Occipital lobe (tissue), 1 donor: ENCODE measurements at regions not wholly inside any gene's neighbourhood (a gene's known extent, or its start where the extent isn't known, plus 50 kb on each side); places are given as distances from the start of the nearest gene placed in this dataset.

Experiments used
- DNase-seq: peaks from one replicate; lab custom pipeline; 2025; lab: John Stamatoyannopoulos, UW

- DNase-seq = no peak
Observed at GRCh38 chr10:111439034-111439842, 362.4 kb downstream of the ADRA2A start.

GRCh38 chr10:111440501-111440900, 363.7 kb downstream of the ADRA2A start:
- no peak for DNase-seq

GRCh38 chr10:111445667-111446066, 368.8 kb downstream of the ADRA2A start:
- no peak for DNase-seq

GRCh38 chr10:111446966-111447365, 370.1 kb downstream of the ADRA2A start:
- no peak for DNase-seq

GRCh38 chr10:111452153-111452552, 375.3 kb downstream of the ADRA2A start:
- no peak for DNase-seq

- DNase-seq = no peak
Observed at GRCh38 chr10:111455776-111456426, 379.1 kb downstream of the ADRA2A start.

- no peak for DNase-seq
Observed at GRCh38 chr10:111458256-111458655, 381.4 kb downstream of the ADRA2A start.

- DNase-seq = no peak
Observed at GRCh38 chr10:111459967-111460366, 383.1 kb downstream of the ADRA2A start.

- DNase-seq = no peak
Observed at GRCh38 chr10:111472445-111472844, 395.6 kb downstream of the ADRA2A start.

GRCh38 chr10:111473361-111473760, 396.5 kb downstream of the ADRA2A start:
- DNase-seq = no peak

GRCh38 chr10:111474786-111475185, 398.0 kb downstream of the ADRA2A start:
- DNase-seq = no peak

GRCh38 chr10:111475720-111476119, 398.9 kb downstream of the ADRA2A start:
- DNase-seq = no peak

GRCh38 chr10:111478651-111479050, 401.8 kb downstream of the ADRA2A start:
- no peak for DNase-seq

GRCh38 chr10:111479966-111480365, 403.1 kb downstream of the ADRA2A start:
- no peak for DNase-seq

- no peak for DNase-seq
Observed at GRCh38 chr10:111481261-111481826, 404.5 kb downstream of the ADRA2A start.

GRCh38 chr10:111481866-111482265, 405.0 kb downstream of the ADRA2A start:
- DNase-seq = no peak

- DNase-seq = no peak
Observed at GRCh38 chr10:111482621-111483216, 405.9 kb downstream of the ADRA2A start.

GRCh38 chr10:111485767-111486166, 408.9 kb downstream of the ADRA2A start:
- no peak for DNase-seq

GRCh38 chr10:111486346-111486745, 409.5 kb downstream of the ADRA2A start:
- no peak for DNase-seq

- no peak for DNase-seq
Observed at GRCh38 chr10:111488668-111489067, 411.8 kb downstream of the ADRA2A start.

- DNase-seq = no peak
Observed at GRCh38 chr10:111491154-111491553, 414.3 kb downstream of the ADRA2A start.

- DNase-seq = no peak
Observed at GRCh38 chr10:111493024-111493625, 416.3 kb downstream of the ADRA2A start.
